Kidney glomerular epithelial cell (primary cell): ENCODE measurements at regions not wholly inside any gene's neighbourhood (a gene's known extent, or its start where the extent isn't known, plus 50 kb on each side); places are given as distances from the start of the nearest gene placed in this dataset.

Experiments
- DNase-seq: peaks from one replicate; lab custom pipeline; 2025; lab: John Stamatoyannopoulos, UW

DNA sequence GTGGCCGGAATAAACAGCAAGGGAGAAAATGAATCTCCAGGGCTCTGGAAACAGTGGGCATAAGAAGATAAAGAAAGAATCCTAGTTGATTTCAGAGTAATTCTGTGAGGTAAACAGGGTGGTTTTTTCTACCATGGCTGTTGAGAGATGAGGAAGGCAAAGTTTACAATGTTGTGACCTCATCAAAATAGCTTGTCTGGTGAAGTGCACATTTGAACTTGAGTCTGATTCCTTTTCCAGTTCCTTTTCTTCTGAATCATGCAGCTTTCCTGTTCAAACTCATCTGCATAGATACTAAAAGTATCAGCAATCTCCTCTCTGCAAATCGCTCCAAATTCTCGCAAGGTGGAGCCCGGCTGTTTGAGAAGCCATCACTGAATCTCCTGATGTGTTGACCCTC, 161.7 kb downstream of the PLPP3 start:
- DNase-seq: no peak

DNA sequence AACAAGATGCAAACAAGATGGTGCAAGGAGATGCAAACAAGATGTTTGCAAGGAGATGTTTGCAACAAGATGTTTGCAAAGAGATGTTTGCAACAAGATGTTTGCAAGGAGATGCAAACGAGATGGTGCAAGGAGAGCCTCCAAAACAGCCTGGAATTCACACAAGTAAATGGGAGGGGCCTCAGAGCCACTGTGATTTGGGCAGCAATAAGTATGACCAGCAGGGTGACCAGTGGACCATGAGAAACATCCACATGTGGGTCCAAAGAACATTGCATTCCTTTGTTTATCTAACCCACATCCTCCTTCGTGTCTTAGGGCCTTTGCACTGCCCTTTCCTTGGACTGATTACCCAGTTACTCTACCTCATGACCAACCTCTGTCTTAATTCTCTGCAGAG, 162.9 kb downstream of the PLPP3 start:
- no peak for DNase-seq

DNA sequence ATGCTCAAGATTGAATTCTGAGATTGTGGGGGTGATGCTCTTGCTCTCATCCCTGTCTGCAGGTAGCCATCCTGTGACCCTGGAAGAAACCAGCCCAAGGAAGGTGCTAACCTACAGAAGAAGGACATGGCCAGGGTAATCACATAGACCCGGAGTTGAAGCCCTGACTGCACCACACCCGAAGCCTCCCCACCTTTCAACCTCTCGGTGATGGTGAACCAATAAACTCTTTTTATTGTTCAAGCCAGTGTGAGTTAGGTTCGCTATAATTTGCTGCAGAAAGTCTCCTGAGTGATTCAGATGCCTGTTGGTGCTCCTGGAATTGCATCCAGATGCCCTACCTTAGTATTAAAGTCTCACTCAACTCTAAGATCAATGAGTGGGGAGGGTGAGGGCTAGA, 163.6 kb downstream of the PLPP3 start:
- DNase-seq: no peak

DNA sequence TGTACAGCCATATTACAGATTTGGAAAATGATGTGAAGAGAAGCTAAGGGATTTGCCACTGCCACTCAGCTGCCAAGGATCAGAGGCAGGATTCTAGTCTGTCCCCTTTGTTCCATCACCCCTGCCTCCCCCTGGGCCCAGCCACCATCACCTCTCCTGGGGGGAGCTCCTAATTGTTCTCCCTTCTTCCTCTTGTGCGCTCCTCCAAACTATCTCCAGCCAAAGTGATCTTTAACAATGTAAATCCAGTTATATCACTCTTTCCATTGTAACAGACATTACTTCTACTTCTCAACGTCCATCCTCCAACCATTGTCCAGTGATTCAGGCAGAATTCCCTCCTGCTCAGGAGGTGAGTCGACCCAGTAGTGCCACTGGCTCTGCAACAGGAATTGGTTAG, 164.1 kb downstream of the PLPP3 start:
- no peak for DNase-seq

DNA sequence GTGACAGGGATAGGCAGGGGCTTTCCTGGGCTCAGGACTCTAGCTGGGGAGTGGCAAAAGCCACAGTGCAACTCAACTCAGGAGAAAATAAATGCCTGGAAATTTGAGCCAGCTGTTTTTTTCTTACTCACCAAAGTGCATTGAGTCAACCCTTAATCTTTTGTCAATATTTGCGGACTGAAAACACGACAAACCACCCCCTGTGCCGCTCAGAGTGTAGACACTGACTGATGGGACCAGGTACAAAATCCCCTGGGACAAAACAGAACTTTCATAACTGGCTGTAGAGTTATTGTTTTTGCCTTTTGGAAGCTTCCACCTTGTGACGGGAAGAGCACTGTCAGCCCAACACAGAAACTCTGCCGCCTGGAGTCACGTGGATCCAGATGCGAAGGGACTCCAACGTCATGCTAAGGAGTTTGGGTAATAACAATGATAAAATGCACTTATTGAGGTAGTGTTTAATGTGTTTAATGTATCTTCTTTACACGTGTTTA, 164.6 kb downstream of the PLPP3 start:
- no peak for DNase-seq

DNA sequence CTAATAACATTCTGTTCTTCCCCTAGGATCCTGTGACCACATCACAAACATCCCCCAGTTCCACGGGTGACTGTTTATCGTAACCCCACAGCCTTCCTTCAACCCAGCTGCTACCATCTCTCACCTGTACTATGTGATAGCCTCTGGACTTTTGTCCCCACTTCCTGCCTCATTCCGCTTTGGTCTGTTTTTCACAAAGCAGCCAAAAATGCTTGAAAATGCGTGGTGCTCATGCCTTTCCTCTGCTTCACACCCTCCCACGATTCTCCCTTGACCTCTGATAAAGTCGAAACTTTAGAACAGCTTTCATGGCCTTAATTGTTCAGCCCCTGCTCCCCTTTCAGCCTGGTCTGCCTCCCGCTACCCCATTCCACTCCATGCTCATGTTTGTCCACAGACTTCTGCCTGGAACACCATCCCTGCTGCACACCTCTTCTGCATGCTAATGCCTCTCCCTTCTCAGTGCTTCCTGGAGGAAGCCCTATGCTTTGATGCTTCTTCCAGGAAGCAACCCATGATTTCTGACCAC, 165.6 kb downstream of the PLPP3 start:
- no peak for DNase-seq

DNA sequence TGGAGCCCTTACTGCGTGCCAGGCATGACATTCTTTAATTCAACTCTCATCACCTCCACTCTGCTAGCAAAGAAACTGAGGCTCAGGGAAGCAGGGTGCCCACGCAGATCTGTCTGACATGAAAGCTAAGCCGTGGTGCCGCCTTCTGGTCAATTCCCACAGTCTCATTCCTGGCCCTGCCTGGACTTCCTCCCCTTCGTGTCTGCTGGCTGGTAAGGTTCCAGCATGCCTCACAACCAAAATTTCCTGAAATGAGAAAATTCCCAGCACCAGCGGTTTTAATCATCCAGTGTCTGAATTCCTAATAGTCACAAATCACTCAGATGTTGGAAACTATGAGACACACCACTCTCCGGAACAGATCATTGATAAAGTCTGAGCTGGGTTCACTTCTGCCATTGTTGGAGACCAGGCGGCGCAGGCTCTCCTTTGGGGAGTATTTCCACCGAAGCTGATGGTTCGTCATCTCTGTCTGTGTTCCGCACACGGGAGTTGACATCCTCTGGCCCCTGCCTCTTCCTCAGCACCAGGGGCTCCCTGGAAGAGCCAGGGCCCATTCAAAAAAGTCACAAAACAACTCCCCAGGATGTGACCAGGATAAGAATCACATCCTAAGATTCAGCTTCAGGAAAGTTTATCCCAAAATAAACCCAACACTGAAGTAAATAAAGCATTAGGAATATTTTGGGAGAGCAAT, 167.7 kb downstream of the PLPP3 start:
- DNase-seq: no peak

DNA sequence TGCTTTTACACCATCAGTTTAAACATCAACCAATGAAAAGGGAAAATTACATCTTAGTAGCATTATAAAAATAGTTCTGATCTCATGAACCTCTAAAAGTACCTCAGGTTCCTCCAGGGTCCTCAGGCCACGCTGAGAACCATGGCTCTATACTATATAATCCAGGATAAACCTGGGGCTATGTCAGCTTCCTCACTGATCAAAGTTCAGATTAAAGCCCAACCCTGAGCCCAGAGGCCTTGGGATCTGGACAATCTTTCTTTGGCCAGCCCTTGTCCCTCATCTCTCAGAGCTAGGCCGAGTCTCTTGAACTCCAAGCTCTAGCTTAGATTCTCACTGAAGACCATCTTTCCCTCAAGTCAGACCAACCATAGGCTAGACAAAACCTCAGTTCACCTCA, 168.3 kb downstream of the PLPP3 start:
- no peak for DNase-seq

DNA sequence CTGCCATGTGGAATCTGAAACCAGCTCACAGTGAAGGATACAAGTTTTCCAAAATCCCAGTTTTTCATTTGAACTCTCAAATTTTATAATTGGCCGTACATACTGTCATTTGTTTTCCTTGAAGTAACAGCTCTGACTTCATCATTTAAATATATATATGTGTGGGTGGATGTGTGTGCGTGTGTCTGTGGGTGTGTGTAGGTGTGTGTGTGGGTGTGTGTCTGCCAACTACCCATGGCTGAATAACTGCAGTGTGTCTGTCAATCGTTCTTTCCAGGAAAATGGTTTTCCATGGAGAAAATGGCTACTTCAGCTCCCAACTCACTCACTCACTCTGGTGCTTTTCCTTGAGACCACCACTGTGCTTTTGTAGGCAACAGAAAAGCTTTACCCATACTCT, 169.0 kb downstream of the PLPP3 start:
- DNase-seq: no peak

DNA sequence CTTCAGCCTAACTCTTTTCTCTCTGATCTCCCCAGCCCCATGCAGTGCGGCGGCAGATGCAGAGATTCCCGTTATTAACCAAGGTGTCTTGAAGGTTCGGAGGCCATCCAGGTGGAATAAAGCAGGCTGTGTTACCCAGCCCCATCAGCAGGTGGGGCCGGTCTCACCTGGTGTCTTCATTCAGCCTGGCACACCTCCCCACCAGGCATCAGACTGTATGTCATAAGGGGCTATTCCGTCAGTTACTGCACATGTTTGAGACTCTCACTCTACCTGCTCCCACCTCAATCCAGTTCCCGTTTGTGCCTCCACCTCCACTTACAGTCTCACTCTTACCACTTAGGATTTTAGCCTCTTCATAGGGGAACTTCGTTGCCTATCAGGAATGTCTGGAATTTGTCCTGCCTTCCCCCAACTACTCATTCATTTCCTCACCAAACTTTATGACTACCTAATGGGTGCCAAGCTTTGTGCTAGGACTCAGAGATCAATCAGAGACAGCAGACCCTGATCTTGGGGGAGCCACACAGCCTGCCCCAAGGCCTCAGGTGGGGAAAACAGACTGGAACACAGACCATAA, 170.2 kb downstream of the PLPP3 start:
- no peak for DNase-seq

DNA sequence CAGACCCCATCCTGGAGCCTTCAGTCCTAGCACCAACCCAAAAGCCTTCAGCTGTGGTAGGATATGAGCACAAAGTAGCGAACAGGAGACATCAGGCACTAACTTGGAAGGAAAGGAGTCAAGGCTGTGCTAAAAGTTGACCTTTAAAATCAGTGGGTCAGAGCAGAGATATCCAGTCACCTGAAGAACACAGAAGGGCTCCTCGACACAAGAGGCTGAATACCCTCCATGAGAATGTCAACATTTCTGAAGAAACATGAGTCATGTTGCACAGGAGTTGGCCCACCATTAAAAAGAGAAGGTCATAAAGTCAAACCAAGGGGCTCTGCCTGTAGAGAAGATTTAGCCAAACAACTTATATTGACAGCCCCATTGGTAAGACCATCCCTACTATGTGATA, 172.5 kb downstream of the PLPP3 start:
- no peak for DNase-seq

DNA sequence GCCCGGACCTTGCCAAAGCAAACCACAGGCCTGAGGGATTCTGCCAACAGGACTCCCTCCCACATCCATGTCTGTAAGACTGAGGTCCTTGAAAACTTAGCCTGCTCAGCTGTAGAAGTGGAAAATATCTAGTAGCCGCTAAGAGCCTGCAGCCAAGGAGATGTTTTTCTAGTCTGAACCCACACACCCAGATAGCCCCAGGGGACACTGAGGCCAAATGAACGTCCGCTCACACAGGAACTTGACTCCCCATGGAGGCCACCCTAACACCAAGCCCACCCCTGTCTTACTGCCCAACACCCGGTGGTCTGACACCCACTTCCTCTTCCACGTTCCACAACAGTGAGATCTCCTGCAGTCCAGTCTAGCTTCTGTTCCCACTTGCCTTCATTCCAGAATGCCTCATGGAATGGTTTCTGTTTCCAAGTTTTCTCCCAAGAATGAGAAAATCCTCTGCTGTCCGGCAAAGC, 174.8 kb downstream of the PLPP3 start:
- no peak for DNase-seq

DNA sequence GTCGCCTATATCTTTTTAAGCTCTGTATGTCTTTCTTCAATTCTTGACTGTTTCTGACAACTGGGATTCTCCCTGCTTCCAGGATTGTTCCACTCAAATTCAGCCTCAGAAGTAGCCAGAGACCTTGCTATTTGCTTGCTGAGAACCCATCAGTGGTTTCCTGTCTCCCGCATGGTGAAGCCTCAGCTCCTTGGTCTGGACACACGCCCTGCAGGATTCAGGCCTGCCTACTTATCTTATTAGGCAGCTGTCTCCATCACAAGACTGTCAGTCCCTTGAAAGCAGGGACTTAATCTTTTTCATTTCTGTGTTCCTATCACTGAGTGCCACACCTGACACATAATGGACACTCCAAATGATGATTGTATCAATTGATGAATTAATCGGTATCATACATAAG, 175.3 kb downstream of the PLPP3 start:
- no peak for DNase-seq

DNA sequence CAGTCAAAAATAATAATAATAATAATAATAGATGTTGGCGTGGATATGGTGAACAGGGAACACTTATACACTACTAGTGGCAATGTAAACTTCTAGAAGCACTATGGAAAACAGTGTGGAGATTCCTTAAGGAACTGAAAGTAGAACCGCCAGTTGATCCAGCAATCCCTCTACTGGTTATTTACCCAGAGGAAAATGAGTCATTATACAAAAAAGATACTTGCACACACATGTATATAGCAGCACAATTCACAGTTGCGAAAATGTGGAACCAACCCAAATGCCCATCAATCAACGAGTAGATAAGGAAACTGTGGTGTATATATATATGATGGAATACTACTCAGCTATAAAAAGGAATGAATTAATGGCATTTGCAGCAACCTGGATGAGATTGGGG, 176.0 kb downstream of the PLPP3 start:
- no peak for DNase-seq

DNA sequence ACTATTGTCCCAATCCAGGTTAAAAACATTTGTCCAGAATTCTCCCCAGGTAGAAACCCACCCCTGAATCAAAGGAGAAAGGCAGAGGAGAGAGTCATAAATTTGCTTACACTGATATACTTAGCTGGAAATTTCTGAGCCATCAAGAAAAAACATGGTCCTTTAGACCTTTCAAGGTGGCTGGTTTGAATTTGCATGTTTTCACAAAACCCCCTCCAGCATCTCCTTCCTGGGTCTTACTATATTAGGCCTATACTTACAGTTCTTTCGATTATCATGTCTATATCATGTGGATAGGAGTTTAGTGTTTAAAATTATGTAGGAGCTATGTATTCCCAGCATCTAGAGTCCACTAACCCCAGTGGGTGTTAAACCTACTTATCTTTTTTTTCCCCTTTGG, 178.2 kb downstream of the PLPP3 start:
- no peak for DNase-seq

DNA sequence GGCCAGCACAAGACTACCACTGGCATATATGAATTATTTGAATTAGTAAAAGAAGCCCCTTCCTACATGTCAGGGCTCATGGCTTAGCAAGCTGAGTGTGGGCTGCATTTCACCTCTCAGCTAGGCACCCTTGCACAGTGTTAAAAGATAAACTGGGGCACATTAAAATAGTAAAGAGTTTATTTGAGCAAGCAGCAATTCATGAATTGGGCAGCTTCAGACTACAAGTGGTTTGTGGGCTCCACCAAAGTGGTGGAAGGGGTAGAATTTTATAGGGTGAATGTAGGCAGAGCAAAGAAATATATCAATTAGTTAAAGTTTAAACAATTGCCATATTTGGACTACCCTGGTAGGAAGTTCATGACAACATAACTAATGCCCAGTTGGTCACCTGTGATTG, 178.8 kb downstream of the PLPP3 start:
- DNase-seq: no peak

DNA sequence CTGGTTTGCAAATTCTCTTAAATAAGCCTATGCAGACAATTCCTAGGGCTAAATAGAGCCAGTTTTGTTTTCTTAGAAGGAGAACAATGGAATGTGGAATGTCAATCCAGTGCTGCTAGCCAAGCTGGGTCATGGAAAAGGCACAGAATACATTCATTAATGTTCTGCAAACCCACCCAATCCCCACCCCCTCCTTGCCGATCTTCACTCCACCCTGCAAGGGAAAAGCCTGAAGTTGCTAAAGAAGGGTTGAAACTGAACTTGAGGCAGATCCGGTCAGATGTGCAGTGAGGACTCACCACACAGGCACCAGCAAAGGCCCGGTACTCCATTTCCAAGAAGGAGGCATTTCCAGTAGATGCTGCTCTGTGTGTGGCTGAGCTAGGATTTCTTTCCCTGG, 179.6 kb downstream of the PLPP3 start:
- DNase-seq: no peak

DNA sequence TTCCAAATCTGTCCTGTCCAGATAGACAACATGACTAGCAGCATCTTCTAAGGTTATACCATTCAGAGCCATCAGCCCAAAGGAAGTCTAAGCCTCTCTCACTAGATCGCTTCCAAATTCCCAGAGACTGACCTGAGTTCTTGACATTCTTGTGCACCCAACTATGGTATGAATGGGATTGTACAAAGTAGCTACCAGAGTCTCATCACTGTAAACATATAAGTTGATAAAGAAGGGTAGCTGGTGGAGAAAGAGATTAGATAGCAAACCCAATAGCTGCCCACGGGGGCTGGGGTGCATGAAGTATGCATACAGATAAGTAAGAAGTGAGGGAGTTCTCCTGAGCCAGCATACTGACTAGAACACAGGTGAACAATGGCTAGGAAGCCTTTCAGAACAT, 180.0 kb downstream of the PLPP3 start:
- DNase-seq: peak; percentile 66

DNA sequence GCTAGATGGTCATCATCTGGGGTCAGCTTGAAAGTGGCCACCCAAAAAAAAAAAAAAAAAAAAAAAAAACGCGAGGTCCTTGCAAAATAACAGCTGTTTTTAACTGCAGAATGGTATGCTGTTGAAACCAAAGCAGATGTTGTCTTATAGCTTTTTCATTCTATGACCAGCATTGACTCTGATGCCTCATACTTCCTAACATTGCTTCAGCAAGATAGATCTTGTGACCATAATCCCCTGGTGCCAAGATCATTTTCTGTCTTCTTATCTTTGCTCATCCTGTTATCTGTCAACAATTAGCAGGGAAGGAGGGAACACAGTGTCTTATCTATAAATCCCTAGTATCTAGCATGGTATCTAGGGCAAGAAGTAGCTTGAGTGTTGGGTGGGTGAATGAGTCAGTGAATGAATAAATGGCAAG, 181.5 kb downstream of the PLPP3 start:
- DNase-seq: no peak

DNA sequence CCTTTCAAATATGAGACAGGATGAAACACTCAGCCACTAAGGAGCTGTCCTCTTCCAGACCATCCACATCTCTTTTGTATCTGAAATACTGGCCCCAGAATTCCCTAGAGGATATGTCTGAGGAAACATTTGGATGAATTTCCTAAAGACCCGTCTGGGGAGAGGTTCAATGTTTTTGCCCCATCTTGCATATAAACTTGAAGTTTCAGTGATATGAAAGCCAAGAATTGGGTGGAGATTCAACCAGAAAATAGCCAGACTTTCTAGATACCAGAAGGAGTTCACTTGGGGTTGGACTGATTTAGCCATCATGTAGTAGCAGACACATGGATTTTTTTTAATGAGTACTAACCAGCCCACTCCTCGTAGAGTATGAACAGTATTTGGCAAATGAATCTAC, 182.0 kb downstream of the PLPP3 start:
- no peak for DNase-seq

DNA sequence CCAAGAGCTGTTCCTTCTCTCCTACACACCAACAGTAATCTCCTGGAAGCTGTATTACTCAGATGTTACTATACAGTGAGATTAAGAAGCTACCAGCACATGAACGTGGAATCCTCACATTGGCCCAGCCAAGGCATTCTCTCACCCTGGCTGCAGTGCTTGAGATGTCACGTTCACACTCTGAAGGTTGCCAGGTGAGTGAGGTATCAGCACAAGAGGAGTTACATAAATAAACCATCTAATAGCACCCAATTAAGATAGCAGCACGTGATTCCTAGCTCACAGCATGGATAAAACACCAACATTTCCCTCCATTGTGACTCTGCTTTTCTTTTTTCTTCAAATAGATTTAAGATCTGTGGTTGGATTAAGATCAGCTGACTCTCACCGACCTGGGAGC, 182.8 kb downstream of the PLPP3 start:
- no peak for DNase-seq

DNA sequence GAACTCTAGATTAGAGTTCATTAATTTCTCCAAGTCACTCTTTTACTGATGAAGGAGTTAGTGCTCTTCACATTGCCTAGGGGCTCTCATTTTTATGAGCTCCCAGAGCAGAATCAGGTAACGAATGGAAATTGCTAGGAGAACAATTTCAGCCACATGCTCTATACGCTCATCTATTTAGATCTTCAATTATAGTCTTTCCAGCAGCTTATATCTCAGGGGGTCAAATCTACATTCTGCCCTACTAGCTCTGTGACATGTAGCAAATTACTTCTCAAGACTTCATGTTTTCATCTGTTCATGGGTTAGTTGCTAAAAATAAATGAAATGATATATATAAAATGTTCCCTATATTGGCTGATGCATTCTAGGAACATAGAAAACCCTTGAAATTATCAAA, 183.6 kb downstream of the PLPP3 start:
- DNase-seq: no peak

DNA sequence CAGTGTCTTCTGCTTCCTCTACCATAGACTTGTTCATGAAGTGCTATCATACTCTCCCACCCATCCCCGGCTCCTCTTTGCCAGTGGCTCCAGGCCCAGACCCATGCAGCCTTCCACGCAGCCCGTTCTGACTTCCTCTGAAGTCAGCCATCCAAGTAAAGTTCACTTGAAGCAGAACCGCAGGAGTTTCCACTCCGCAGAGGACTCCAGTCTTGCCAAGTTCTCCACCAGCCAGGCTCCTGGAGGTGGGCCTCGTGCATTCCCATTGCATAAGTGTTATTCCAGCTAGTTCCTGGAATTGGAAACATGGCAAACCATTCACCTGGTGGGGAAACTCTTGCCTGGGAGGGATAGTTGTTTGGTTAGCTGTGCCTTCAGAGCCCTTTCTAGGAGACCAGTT, 185.1 kb downstream of the PLPP3 start:
- no peak for DNase-seq
